HEK293 (cell line): ENCODE measurements at regions not wholly inside any gene's neighbourhood (a gene's known extent, or its start where the extent isn't known, plus 50 kb on each side); places are given as distances from the start of the nearest gene placed in this dataset.

Source experiments
- CTCF ChIA-PET: fragments of 350-600 bp; formaldehyde crosslinking; extraction: SDS; loops from one replicate; lab custom pipeline; 2021; ENCODE audit warnings: antibody characterized with exemption; lab: Yijun Ruan, JAX
- POLR2A ChIA-PET: fragments of 300-600 bp; formaldehyde crosslinking; extraction: SDS; loops from one replicate; lab custom pipeline; 2020; ENCODE audit warnings: antibody characterized with exemption, inconsistent platforms; lab: Yijun Ruan, JAX
- H3K27ac ChIP-seq: fragments of 200-500 bp; sonication (Bioruptor generic); 2 replicates; pipeline ENCODE4 v1.5.1; 2014; ENCODE audit warnings: low read depth, low read length, control low read depth, inconsistent platforms; ENCODE audit errors: extremely low read depth
- H3K36me3 ChIP-seq, 2 experiments: fragments of 200-500 bp in 1 of 2; sonication (Bioruptor generic) in 1 of 2; 1 replicate in 1 of 2; 2 replicates in 1 of 2; pipeline ENCODE4 v1.5.1; 2014 to 2017; ENCODE audit warnings: inconsistent platforms in 2 of 2, low read length in 2 of 2; ENCODE audit not compliant: control insufficient read depth in 2 of 2, insufficient read depth in 1 of 2
- H3K4me1 ChIP-seq: fragments of 200-500 bp; sonication (Bioruptor generic); 2 replicates; pipeline ENCODE4 v1.5.1; 2014; ENCODE audit warnings: mild to moderate bottlenecking, low read length, inconsistent platforms; ENCODE audit not compliant: control insufficient read depth, insufficient read depth
- H3K4me3 ChIP-seq: 2 replicates; pipeline ENCODE4 v1.5.1; 2011; ENCODE audit warnings: low read depth, mild to moderate bottlenecking, control low read depth, low read length, moderate library complexity
- H3K9me3 ChIP-seq: fragments of 200-500 bp; sonication (Bioruptor generic); 2 replicates; pipeline ENCODE4 v1.5.1; 2014; ENCODE audit warnings: low read depth, low read length, inconsistent platforms; ENCODE audit not compliant: control insufficient read depth, insufficient read depth
- BCL11B ChIP-seq: fragments of 450-650 bp; formaldehyde crosslinking; IDR thresholded peaks from 2 replicates; pipeline ENCODE4 v1.5.1; 2016; ENCODE audit warnings: low read depth, missing biosample characterization, missing genetic modification characterization
- HOXA7 ChIP-seq: sonication (generic); formaldehyde crosslinking; IDR thresholded peaks from 2 replicates; pipeline ENCODE4 v1.8.1; 2022; ENCODE audit warnings: missing genetic modification reagents, borderline replicate concordance
- KLF9 ChIP-seq: fragments of 450-650 bp; formaldehyde crosslinking; IDR thresholded peaks from 2 replicates; pipeline ENCODE4 v1.5.1; 2016; ENCODE audit warnings: missing biosample characterization, missing genetic modification characterization, low read depth
- MZF1 ChIP-seq: fragments of 450-650 bp; formaldehyde crosslinking; IDR thresholded peaks from 2 replicates; pipeline ENCODE4 v1.5.1; 2017; ENCODE audit warnings: missing biosample characterization, missing genetic modification characterization, borderline replicate concordance
- TCF7L2 ChIP-seq: IDR thresholded peaks from 2 replicates; pipeline ENCODE4 v1.6.1; 2011; ENCODE audit warnings: low read depth, mild to moderate bottlenecking, inconsistent platforms, low read length, moderate library complexity, borderline replicate concordance
- ZBTB17 ChIP-seq: fragments of 450-650 bp; formaldehyde crosslinking; IDR thresholded peaks from 2 replicates; pipeline ENCODE4 v1.5.1; 2016; ENCODE audit warnings: missing biosample characterization, missing genetic modification characterization
- ZFP3 ChIP-seq: fragments of 450-650 bp; formaldehyde crosslinking; IDR thresholded peaks from 2 replicates; pipeline ENCODE4 v1.5.1; 2016; ENCODE audit warnings: low read depth, missing biosample characterization, missing genetic modification characterization
- ZFP69B ChIP-seq: fragments of 450-650 bp; formaldehyde crosslinking; IDR thresholded peaks from 2 replicates; pipeline ENCODE4 v1.5.1; 2016; ENCODE audit warnings: missing biosample characterization, missing genetic modification characterization
- ZNF184 ChIP-seq: fragments of 450-650 bp; IDR thresholded peaks from 2 replicates; pipeline ENCODE4 v1.5.1; 2018; ENCODE audit warnings: missing biosample characterization, mild to moderate bottlenecking, missing genetic modification characterization
- ZNF223 ChIP-seq: fragments of 450-650 bp; formaldehyde crosslinking; IDR thresholded peaks from 2 replicates; pipeline ENCODE4 v1.5.1; 2016; ENCODE audit warnings: missing biosample characterization, missing genetic modification characterization
- ZNF23 ChIP-seq: fragments of 450-650 bp; formaldehyde crosslinking; IDR thresholded peaks from 2 replicates; pipeline ENCODE4 v1.5.1; 2016; ENCODE audit warnings: missing biosample characterization, missing genetic modification characterization, borderline replicate concordance
- ZNF416 ChIP-seq: fragments of 450-650 bp; formaldehyde crosslinking; IDR thresholded peaks from 2 replicates; pipeline ENCODE4 v1.5.1; 2016; ENCODE audit warnings: missing biosample characterization, missing genetic modification characterization
- ZNF501 ChIP-seq: fragments of 450-650 bp; formaldehyde crosslinking; IDR thresholded peaks from 2 replicates; pipeline ENCODE4 v1.5.1; 2016; ENCODE audit warnings: missing biosample characterization, missing genetic modification characterization
- ZNF560 ChIP-seq: fragments of 450-650 bp; formaldehyde crosslinking; IDR thresholded peaks from 2 replicates; pipeline ENCODE4 v1.5.1; 2017; ENCODE audit warnings: missing biosample characterization, missing genetic modification characterization, borderline replicate concordance
- ZNF585B ChIP-seq: fragments of 450-650 bp; formaldehyde crosslinking; IDR thresholded peaks from 2 replicates; pipeline ENCODE4 v1.5.1; 2016; ENCODE audit warnings: missing biosample characterization, missing genetic modification characterization
- ZNF664 ChIP-seq: fragments of 450-650 bp; formaldehyde crosslinking; IDR thresholded peaks from 2 replicates; pipeline ENCODE4 v1.5.1; 2016; ENCODE audit warnings: missing biosample characterization, missing genetic modification characterization
- ZSCAN30 ChIP-seq: fragments of 450-650 bp; IDR thresholded peaks from 2 replicates; pipeline ENCODE4 v1.5.1; 2018; ENCODE audit warnings: missing biosample characterization, mild to moderate bottlenecking, missing genetic modification characterization, moderate library complexity
- TF ChIP-seq, protein P1 (sequence below): sonication (generic); formaldehyde crosslinking; IDR thresholded peaks from 2 replicates; pipeline ENCODE4 v1.8.1; 2022; ENCODE audit warnings: mild to moderate bottlenecking, moderate library complexity, missing genetic modification reagents
- TF ChIP-seq, protein P2 (sequence below): fragments of 450-650 bp; formaldehyde crosslinking; IDR thresholded peaks from 2 replicates; pipeline ENCODE4 v1.5.1; 2016; ENCODE audit warnings: missing biosample characterization, missing genetic modification characterization
- TF ChIP-seq, protein P3 (sequence below): fragments of 450-650 bp; formaldehyde crosslinking; IDR thresholded peaks from 2 replicates; pipeline ENCODE4 v1.5.1; 2017; ENCODE audit warnings: missing biosample characterization, missing genetic modification characterization
- TF ChIP-seq, protein P4 (sequence below): fragments of 450-650 bp; formaldehyde crosslinking; IDR thresholded peaks from 2 replicates; pipeline ENCODE4 v1.5.1; 2016; ENCODE audit warnings: missing biosample characterization, missing genetic modification characterization

DNA sequence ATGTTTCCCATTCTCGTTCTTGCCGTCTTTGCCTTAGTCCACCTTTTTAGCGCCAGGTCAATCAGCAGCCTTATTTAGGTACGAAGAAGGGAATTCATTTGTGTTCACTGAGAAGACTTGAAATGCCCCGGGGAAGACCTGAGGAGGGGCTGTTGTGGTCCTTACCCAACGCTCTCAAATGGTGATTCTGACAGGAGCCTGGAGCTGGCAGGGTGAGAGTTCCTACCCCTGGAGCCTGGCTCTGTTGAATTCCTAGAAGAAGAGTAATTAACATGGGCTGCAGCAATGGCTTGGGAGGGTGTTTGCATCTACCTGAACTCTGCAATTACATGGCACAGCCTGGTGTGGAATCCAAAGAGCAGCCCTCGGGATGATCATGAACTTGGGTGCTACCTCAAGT lies 76.9 kb upstream of the DSCAM start (continued):
- TF ChIP-seq MZF1 (no peak), HOXA7 (CRISPR knock-in tag) (no peak), KLF9 (no peak), ZNF501 (tag by site-specific recombination) (no peak), ZSCAN30 (tag by site-specific recombination) (no peak), ZNF664 (tag by site-specific recombination) (no peak), ZNF184 (tag by site-specific recombination) (no peak), ZFP3 (tag by site-specific recombination) (no peak), ZNF223 (tag by site-specific recombination) (no peak), ZNF560 (tag by site-specific recombination) (no peak), ZBTB17 (tag by site-specific recombination) (no peak), BCL11B (tag by site-specific recombination) (no peak), ZNF23 (tag by site-specific recombination) (no peak), ZNF416 (no peak)
- TF ChIP-seq, protein P1, sequence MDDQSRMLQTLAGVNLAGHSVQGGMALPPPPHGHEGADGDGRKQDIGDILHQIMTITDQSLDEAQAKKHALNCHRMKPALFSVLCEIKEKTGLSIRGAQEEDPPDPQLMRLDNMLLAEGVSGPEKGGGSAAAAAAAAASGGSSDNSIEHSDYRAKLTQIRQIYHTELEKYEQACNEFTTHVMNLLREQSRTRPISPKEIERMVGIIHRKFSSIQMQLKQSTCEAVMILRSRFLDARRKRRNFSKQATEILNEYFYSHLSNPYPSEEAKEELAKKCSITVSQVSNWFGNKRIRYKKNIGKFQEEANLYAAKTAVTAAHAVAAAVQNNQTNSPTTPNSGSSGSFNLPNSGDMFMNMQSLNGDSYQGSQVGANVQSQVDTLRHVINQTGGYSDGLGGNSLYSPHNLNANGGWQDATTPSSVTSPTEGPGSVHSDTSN (CRISPR knock-in tag) = no peak
- TF ChIP-seq, protein P2, sequence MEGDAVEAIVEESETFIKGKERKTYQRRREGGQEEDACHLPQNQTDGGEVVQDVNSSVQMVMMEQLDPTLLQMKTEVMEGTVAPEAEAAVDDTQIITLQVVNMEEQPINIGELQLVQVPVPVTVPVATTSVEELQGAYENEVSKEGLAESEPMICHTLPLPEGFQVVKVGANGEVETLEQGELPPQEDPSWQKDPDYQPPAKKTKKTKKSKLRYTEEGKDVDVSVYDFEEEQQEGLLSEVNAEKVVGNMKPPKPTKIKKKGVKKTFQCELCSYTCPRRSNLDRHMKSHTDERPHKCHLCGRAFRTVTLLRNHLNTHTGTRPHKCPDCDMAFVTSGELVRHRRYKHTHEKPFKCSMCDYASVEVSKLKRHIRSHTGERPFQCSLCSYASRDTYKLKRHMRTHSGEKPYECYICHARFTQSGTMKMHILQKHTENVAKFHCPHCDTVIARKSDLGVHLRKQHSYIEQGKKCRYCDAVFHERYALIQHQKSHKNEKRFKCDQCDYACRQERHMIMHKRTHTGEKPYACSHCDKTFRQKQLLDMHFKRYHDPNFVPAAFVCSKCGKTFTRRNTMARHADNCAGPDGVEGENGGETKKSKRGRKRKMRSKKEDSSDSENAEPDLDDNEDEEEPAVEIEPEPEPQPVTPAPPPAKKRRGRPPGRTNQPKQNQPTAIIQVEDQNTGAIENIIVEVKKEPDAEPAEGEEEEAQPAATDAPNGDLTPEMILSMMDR (tag by site-specific recombination) = no peak

DNA sequence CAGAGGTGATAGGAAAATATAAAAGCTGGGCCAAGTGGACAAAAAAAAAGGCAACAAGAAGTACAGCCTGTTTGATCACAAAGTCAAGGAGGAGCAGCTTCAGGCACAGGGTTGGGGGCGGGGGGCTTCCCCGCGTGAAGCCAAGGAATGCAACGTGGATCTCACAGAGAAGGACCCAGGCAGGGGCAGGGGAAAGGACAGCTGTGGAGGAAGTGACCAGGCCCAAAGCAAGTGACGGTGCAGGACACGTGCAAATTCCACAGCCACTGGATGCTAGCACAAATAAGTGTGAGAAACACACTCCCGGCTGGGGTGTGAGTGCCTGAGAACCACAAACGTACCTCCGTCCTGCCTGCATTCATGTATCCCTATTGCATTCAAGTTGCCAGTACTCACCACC lies 77.7 kb upstream of the DSCAM start:
- H3K27ac ChIP-seq = no peak overlapping the region
- H3K36me3 ChIP-seq = no peaks in the 10 kb centered on the region
- ChIA-PET POLR2A (no interaction called here), CTCF (interaction anchor here (0.6 kb wide), 1 partner anchor 146 kb away, joined by 3 read pairs; no protein-coding TSS in a partner anchor)
- no peaks in the 10 kb centered on the region for H3K9me3 ChIP-seq
- no peak overlapping the region for H3K4me3 ChIP-seq
- no peaks in the 10 kb centered on the region for H3K4me1 ChIP-seq
- TF ChIP-seq ZFP69B (tag by site-specific recombination) (no peak), ZNF585B (no peak), TCF7L2 (no peak)
- TF ChIP-seq, protein P3, sequence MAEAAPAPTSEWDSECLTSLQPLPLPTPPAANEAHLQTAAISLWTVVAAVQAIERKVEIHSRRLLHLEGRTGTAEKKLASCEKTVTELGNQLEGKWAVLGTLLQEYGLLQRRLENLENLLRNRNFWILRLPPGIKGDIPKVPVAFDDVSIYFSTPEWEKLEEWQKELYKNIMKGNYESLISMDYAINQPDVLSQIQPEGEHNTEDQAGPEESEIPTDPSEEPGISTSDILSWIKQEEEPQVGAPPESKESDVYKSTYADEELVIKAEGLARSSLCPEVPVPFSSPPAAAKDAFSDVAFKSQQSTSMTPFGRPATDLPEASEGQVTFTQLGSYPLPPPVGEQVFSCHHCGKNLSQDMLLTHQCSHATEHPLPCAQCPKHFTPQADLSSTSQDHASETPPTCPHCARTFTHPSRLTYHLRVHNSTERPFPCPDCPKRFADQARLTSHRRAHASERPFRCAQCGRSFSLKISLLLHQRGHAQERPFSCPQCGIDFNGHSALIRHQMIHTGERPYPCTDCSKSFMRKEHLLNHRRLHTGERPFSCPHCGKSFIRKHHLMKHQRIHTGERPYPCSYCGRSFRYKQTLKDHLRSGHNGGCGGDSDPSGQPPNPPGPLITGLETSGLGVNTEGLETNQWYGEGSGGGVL (tag by site-specific recombination) = no peak
- TF ChIP-seq, protein P4, sequence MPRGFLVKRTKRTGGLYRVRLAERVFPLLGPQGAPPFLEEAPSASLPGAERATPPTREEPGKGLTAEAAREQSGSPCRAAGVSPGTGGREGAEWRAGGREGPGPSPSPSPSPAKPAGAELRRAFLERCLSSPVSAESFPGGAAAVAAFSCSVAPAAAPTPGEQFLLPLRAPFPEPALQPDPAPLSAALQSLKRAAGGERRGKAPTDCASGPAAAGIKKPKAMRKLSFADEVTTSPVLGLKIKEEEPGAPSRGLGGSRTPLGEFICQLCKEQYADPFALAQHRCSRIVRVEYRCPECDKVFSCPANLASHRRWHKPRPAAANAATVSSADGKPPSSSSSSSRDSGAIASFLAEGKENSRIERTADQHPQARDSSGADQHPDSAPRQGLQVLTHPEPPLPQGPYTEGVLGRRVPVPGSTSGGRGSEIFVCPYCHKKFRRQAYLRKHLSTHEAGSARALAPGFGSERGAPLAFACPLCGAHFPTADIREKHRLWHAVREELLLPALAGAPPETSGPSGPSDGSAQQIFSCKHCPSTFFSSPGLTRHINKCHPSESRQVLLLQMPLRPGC (tag by site-specific recombination) = no peak
